H9 (cell line): ENCODE measurements at regions not wholly inside any gene's neighbourhood (a gene's known extent, or its start where the extent isn't known, plus 50 kb on each side); places are given as distances from the start of the nearest gene placed in this dataset.

Experiments
- DNase-seq: peaks from one replicate; pipeline ENCODE4 v3.0.0-alpha.2; 2017
- H2AFZ ChIP-seq: one replicate; pipeline ENCODE4 v1.6.1; 2013; ENCODE audit warnings: mild to moderate bottlenecking, low read length, control low read depth, moderate library complexity
- H2AK5ac ChIP-seq: 2 replicates; pipeline ENCODE4 v1.6.1; 2013; ENCODE audit warnings: low read length, control low read depth, mixed read lengths; ENCODE audit not compliant: insufficient read length
- H2BK120ac ChIP-seq: one replicate; pipeline ENCODE4 v1.6.1; 2013; ENCODE audit warnings: low read depth, mild to moderate bottlenecking, low read length, control low read depth, inconsistent platforms; ENCODE audit not compliant: poor library complexity, severe bottlenecking
- H2BK12ac ChIP-seq: 2 replicates; pipeline ENCODE4 v1.6.1; 2013; ENCODE audit warnings: low read length, control low read depth, mixed read lengths, low read depth; ENCODE audit not compliant: insufficient read length
- H2BK15ac ChIP-seq: 2 replicates; pipeline ENCODE4 v1.6.1; 2013; ENCODE audit warnings: low read depth, low read length, control low read depth
- H2BK20ac ChIP-seq: one replicate; pipeline ENCODE4 v1.6.1; 2013; ENCODE audit warnings: low read depth, mild to moderate bottlenecking, low read length, control low read depth, inconsistent platforms; ENCODE audit not compliant: poor library complexity, severe bottlenecking
- H2BK5ac ChIP-seq: 2 replicates; pipeline ENCODE4 v1.6.1; 2013; ENCODE audit warnings: low read length, control low read depth, mixed read lengths; ENCODE audit not compliant: insufficient read length
- H3K14ac ChIP-seq: 2 replicates; pipeline ENCODE4 v1.6.1; 2013; ENCODE audit warnings: low read length, control low read depth; ENCODE audit not compliant: insufficient read depth
- H3K18ac ChIP-seq: 2 replicates; pipeline ENCODE4 v1.6.1; 2013; ENCODE audit warnings: low read depth, mild to moderate bottlenecking, mixed read lengths, low read length, control low read depth; ENCODE audit not compliant: insufficient read length
- H3K23ac ChIP-seq: 2 replicates; pipeline ENCODE4 v1.6.1; 2013; ENCODE audit warnings: low read length, control low read depth, mixed read lengths, low read depth; ENCODE audit not compliant: insufficient read length
- H3K23me2 ChIP-seq: 2 replicates; pipeline ENCODE4 v1.6.1; 2013; ENCODE audit warnings: low read depth, mild to moderate bottlenecking, mixed read lengths, low read length, control low read depth; ENCODE audit not compliant: insufficient read length, poor library complexity, severe bottlenecking
- H3K27ac ChIP-seq: 2 replicates; pipeline ENCODE4 v1.5.1; 2013; ENCODE audit warnings: low read length, control low read depth, mixed read lengths, low read depth; ENCODE audit not compliant: insufficient read length
- H3K27me3 ChIP-seq: 2 replicates; pipeline ENCODE4 v1.6.1; 2013; ENCODE audit warnings: low read length, control low read depth, inconsistent platforms; ENCODE audit not compliant: insufficient read depth
- H3K4ac ChIP-seq: 2 replicates; pipeline ENCODE4 v1.6.1; 2013; ENCODE audit warnings: low read depth, mild to moderate bottlenecking, control low read depth, inconsistent platforms, low read length, moderate library complexity
- H3K4me1 ChIP-seq: 2 replicates; pipeline ENCODE4 v1.6.1; 2013; ENCODE audit warnings: low read length, control low read depth, inconsistent platforms; ENCODE audit not compliant: insufficient read depth
- H3K4me2 ChIP-seq: 2 replicates; pipeline ENCODE4 v1.6.1; 2013; ENCODE audit warnings: low read length, control low read depth, mixed read lengths; ENCODE audit not compliant: insufficient read length, insufficient read depth
- H3K56ac ChIP-seq: 2 replicates; pipeline ENCODE4 v1.6.1; 2013; ENCODE audit warnings: low read depth, mild to moderate bottlenecking, mixed read lengths, low read length, control low read depth; ENCODE audit not compliant: insufficient read length
- H3K79me1 ChIP-seq: 2 replicates; pipeline ENCODE4 v1.6.1; 2013; ENCODE audit warnings: low read depth, mild to moderate bottlenecking, moderate library complexity, low read length, control low read depth, inconsistent platforms; ENCODE audit not compliant: insufficient read depth, poor library complexity, severe bottlenecking
- H3K79me2 ChIP-seq: 2 replicates; pipeline ENCODE4 v1.6.1; 2013; ENCODE audit warnings: low read length, control low read depth, inconsistent platforms; ENCODE audit not compliant: insufficient read depth
- H3K9ac ChIP-seq: 2 replicates; pipeline ENCODE4 v1.6.1; 2013; ENCODE audit warnings: low read length, control low read depth, mixed read lengths; ENCODE audit not compliant: insufficient read length; ENCODE audit errors: extremely low read depth
- H3K9me3 ChIP-seq: one replicate; pipeline ENCODE4 v1.6.1; 2013; ENCODE audit warnings: low read depth, low read length, inconsistent platforms; ENCODE audit not compliant: control insufficient read depth
- H3T11ph ChIP-seq: one replicate; pipeline ENCODE4 v1.6.1; 2013; ENCODE audit warnings: mild to moderate bottlenecking, low read length, control low read depth, inconsistent platforms
- H4K20me1 ChIP-seq: one replicate; pipeline ENCODE4 v1.6.1; 2013; ENCODE audit not compliant: control insufficient read depth, insufficient read length, insufficient read depth
- H4K5ac ChIP-seq: 2 replicates; pipeline ENCODE4 v1.6.1; 2013; ENCODE audit warnings: low read depth, mild to moderate bottlenecking, mixed read lengths, low read length, control low read depth; ENCODE audit not compliant: insufficient read length
- H4K8ac ChIP-seq: replicated peaks from 2 replicates; pipeline ENCODE4 v1.6.1; 2013; ENCODE audit warnings: low read length, control low read depth, mixed read lengths, low read depth; ENCODE audit not compliant: insufficient read length
- H4K91ac ChIP-seq: 2 replicates; pipeline ENCODE4 v1.6.1; 2013; ENCODE audit warnings: low read depth, mild to moderate bottlenecking, moderate library complexity, mixed read lengths, low read length, control low read depth; ENCODE audit not compliant: insufficient read length
- H3K27ac Mint-ChIP-seq, 3 experiments: 2 replicates in 2 of 3; 3 replicates in 1 of 3; pipeline ENCODE4 v1.8.0; 2020 to 2021; ENCODE audit warnings: mixed read lengths in 3 of 3, mild to moderate bottlenecking in 1 of 3, moderate library complexity in 1 of 3
- H3K27me3 Mint-ChIP-seq: 2 replicates; pipeline ENCODE4 v1.8.0; 2021; ENCODE audit warnings: low read depth, mild to moderate bottlenecking, moderate library complexity, mixed read lengths
- H3K36me3 Mint-ChIP-seq, 3 experiments: 2 replicates in 2 of 3; 3 replicates in 1 of 3; pipeline ENCODE4 v1.8.0; 2020 to 2021; ENCODE audit warnings: low read depth in 3 of 3, mixed read lengths in 3 of 3; ENCODE audit not compliant: insufficient read depth in 1 of 3
- H3K4me1 Mint-ChIP-seq, 2 experiments: 2 replicates each; pipeline ENCODE4 v1.8.0; 2020; ENCODE audit warnings: mixed read lengths in 2 of 2
- H3K4me3 Mint-ChIP-seq, 2 experiments: 2 replicates in 1 of 2; 3 replicates in 1 of 2; pipeline ENCODE4 v1.8.0; 2020 to 2021; ENCODE audit warnings: mild to moderate bottlenecking in 2 of 2, mixed read lengths in 2 of 2, moderate library complexity in 1 of 2
- H3K9me3 Mint-ChIP-seq, 2 experiments: 2 replicates in 1 of 2; 3 replicates in 1 of 2; pipeline ENCODE4 v1.8.0; 2020; ENCODE audit warnings: mild to moderate bottlenecking in 2 of 2, mixed read lengths in 2 of 2, moderate library complexity in 1 of 2
- WGBS: extraction: QIAGEN DNeasy Blood & Tissue Kit; methylation state at CpG from one replicate; pipeline ENCODE4 v1.1.7; 2013; ENCODE audit warnings: missing lambda C conversion rate, low lambda C conversion rate, mixed read lengths; ENCODE audit not compliant: insufficient read length; ENCODE audit errors: extremely low coverage; 5-methylcytosine and 5-hydroxymethylcytosine counted together
- TF ChIP-seq, protein P1 (sequence below): fragments of 200-600 bp; sonication (generic); conservative IDR thresholded peaks from 3 replicates; pipeline ENCODE4 v1.8.0; 2021; ENCODE audit warnings: antibody characterized with exemption, mild to moderate bottlenecking

DNA sequence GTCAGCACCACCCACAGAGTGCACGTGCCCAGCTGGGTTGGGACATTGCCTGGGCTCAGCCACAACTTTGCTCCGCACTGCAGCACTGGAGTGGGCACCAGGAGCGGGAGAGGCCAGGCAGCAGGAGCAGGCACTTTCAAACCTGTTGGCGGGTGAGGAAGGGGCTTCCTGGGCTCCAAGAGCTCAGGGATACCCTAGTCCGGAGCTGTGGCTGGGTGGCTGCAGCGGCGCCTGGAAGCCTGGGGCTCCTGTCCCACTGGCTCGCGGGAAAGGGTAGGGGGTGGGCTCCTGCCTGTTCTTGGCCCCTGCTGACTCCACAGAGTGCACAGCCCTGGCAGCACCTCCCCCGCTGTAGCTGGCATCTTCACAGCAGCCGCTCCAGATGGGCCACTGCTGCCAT is 417.6 kb upstream of the RGMA start:
- no peak overlapping the region for H2BK5ac ChIP-seq
- H2BK15ac ChIP-seq = no peak overlapping the region
- H2AFZ ChIP-seq = no peak overlapping the region
- no peak overlapping the region for H3K9ac ChIP-seq
- H3K4me1 ChIP-seq = no peaks in the 10 kb centered on the region
- no peak overlapping the region for H3K27ac ChIP-seq
- no peaks in the 10 kb centered on the region for H3K9me3 ChIP-seq
- H4K8ac ChIP-seq = no peak overlapping the region
- H2BK120ac ChIP-seq = no peak overlapping the region
- H2BK20ac ChIP-seq = no peak overlapping the region
- H3T11ph ChIP-seq = no peak overlapping the region
- no peak overlapping the region for H4K5ac ChIP-seq
- H3K79me1 ChIP-seq = no peaks in the 10 kb centered on the region
- DNase-seq = no peak
- no CpG with 5 or more reads among the region's 11 CpGs for WGBS
- no peaks in the 10 kb centered on the region for H3K23me2 ChIP-seq
- no peaks in the 10 kb centered on the region; the same call in none of the 2 replicates for H3K27me3 Mint-ChIP-seq
- H3K79me2 ChIP-seq = no peaks in the 10 kb centered on the region
- H3K18ac ChIP-seq = no peak overlapping the region
- H3K4me2 ChIP-seq = no peak overlapping the region
- no peaks in the 10 kb centered on the region for H4K20me1 ChIP-seq
- H3K27me3 ChIP-seq = no peaks in the 10 kb centered on the region
- H3K27ac Mint-ChIP-seq = no peak overlapping the region
- no peak overlapping the region for H2BK12ac ChIP-seq
- H2AK5ac ChIP-seq = no peak overlapping the region
- H3K4me1 Mint-ChIP-seq = peaks cover 0 to 6% of the 10 kb centered on the region in 2 experiments; a peak in 3 of 4 replicates
- H3K9me3 Mint-ChIP-seq = 0 out of 5 replicates have a peak, but pooled peaks cover 0 to 2% of the 10 kb centered on the region in 2 experiments
- no peak overlapping the region for H3K14ac ChIP-seq
- TF ChIP-seq, protein P1, sequence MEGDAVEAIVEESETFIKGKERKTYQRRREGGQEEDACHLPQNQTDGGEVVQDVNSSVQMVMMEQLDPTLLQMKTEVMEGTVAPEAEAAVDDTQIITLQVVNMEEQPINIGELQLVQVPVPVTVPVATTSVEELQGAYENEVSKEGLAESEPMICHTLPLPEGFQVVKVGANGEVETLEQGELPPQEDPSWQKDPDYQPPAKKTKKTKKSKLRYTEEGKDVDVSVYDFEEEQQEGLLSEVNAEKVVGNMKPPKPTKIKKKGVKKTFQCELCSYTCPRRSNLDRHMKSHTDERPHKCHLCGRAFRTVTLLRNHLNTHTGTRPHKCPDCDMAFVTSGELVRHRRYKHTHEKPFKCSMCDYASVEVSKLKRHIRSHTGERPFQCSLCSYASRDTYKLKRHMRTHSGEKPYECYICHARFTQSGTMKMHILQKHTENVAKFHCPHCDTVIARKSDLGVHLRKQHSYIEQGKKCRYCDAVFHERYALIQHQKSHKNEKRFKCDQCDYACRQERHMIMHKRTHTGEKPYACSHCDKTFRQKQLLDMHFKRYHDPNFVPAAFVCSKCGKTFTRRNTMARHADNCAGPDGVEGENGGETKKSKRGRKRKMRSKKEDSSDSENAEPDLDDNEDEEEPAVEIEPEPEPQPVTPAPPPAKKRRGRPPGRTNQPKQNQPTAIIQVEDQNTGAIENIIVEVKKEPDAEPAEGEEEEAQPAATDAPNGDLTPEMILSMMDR = no peak
- no peak overlapping the region for H3K23ac ChIP-seq
- H3K4me3 Mint-ChIP-seq = no peak overlapping the region
- no peak overlapping the region for H3K4ac ChIP-seq
- H3K56ac ChIP-seq = no peak overlapping the region
- H3K36me3 Mint-ChIP-seq = 0 out of 7 replicates have a peak, but pooled peaks cover 0 to 2% (median 0%) of the 10 kb centered on the region in 3 experiments
- no peak overlapping the region for H4K91ac ChIP-seq
